ENCODE measurements at regions not wholly inside any gene's neighbourhood (a gene's known extent, or its start where the extent isn't known, plus 50 kb on each side); places are given as distances from the start of the nearest gene placed in this dataset.

DNA sequence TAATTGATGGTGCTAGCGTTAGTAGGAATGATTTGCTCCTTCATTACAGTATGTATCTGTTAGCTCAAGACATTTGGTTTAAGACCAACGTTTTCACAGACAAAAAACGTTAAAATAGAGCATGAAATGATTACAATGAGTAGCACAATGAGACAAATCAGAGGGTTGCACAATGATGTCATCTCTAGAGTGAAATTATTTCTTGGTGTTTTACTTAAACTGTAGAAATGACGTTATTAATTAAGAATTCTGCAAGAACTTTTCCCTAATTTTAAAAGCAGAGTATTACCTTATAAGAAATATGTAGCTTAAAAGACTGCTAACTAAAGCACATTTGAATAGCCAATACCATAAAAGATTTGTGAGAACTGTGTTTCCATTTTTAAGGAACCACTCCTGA lies 373.4 kb upstream of the KIF2B start:
- TF ChIP-seq, protein P1, sequence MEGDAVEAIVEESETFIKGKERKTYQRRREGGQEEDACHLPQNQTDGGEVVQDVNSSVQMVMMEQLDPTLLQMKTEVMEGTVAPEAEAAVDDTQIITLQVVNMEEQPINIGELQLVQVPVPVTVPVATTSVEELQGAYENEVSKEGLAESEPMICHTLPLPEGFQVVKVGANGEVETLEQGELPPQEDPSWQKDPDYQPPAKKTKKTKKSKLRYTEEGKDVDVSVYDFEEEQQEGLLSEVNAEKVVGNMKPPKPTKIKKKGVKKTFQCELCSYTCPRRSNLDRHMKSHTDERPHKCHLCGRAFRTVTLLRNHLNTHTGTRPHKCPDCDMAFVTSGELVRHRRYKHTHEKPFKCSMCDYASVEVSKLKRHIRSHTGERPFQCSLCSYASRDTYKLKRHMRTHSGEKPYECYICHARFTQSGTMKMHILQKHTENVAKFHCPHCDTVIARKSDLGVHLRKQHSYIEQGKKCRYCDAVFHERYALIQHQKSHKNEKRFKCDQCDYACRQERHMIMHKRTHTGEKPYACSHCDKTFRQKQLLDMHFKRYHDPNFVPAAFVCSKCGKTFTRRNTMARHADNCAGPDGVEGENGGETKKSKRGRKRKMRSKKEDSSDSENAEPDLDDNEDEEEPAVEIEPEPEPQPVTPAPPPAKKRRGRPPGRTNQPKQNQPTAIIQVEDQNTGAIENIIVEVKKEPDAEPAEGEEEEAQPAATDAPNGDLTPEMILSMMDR (optimal IDR thresholded peaks at IDR 0.05 in 1 of 3, IDR thresholded peaks at IDR 0.05 in 1 of 3, conservative IDR thresholded peaks at IDR 0.05 in 1 of 3; ENCODE audit: extremely low read depth in 1 of 3, insufficient read depth in 2 of 3, low read length in 3 of 3), result no peak
- TF ChIP-seq EZH2 (IDR thresholded peaks at IDR 0.05; ENCODE audit: low read length), result no peak
